ENCODE measurements at regions not wholly inside any gene's neighbourhood (a gene's known extent, or its start where the extent isn't known, plus 50 kb on each side); places are given as distances from the start of the nearest gene placed in this dataset.

- DNase-seq (ENCODE audit: extremely low spot score in 2 of 2): peak; percentile 14 to 22
- Histone ChIP-seq H3K4me1 (no peaks in the 10 kb centered on the region), H3K27ac (no peak overlapping the region), H3K27me3 (no peaks in the 10 kb centered on the region), H3K9me3 (no peaks in the 10 kb centered on the region), H3K4me3 (no peak overlapping the region), H3K36me3 (no peaks in the 10 kb centered on the region)
- no peak for TF ChIP-seq CTCF (IDR thresholded peaks at IDR 0.05)
- intact Hi-C loops (cut with DNase I): no loop called here
Measured at GRCh38 chr19:27674701-27675100, 1538.2 kb downstream of the UQCRFS1 start.

- intact Hi-C loops (cut with DNase I): no loop called here
- no peaks in the 10 kb centered on the region for H3K27me3 ChIP-seq
- peak; percentile 34 to 74 for DNase-seq (ENCODE audit: extremely low spot score in 2 of 2)
- no peaks in the 10 kb centered on the region for H3K36me3 ChIP-seq
- no peak overlapping the region for H3K27ac ChIP-seq
- no peak overlapping the region for H3K4me3 ChIP-seq
- no peaks in the 10 kb centered on the region for H3K9me3 ChIP-seq
- no peaks in the 10 kb centered on the region for H3K4me1 ChIP-seq
- TF ChIP-seq POLR2AphosphoS5 (IDR thresholded peaks at IDR 0.05; ENCODE audit: insufficient read depth in 1 of 2, low read depth in 1 of 2) (no peak), POLR2A (IDR thresholded peaks at IDR 0.05) (no peak)
Measured at GRCh38 chr19:27673986-27674385, 1539.0 kb downstream of the UQCRFS1 start.

GRCh38 chr19:27672309-27673047 is 1540.5 kb downstream of the UQCRFS1 start:
- no peaks in the 10 kb centered on the region for H3K9me3 ChIP-seq
- H3K27me3 ChIP-seq: no peaks in the 10 kb centered on the region
- H3K27ac ChIP-seq: no peak overlapping the region
- no peaks in the 10 kb centered on the region for H3K36me3 ChIP-seq
- TF ChIP-seq POLR2AphosphoS5 (IDR thresholded peaks at IDR 0.05; ENCODE audit: insufficient read depth in 1 of 2, low read depth in 1 of 2) (no peak), CTCF (IDR thresholded peaks at IDR 0.05) (no peak), POLR2A (IDR thresholded peaks at IDR 0.05) (no peak)
- no peak overlapping the region for H3K4me3 ChIP-seq
- DNase-seq (ENCODE audit: extremely low spot score in 2 of 2): peak in 1 of 2 donors; percentile 54
- intact Hi-C loops (cut with DNase I): no loop called here
- no peaks in the 10 kb centered on the region for H3K4me1 ChIP-seq

GRCh38 chr19:27671876-27672275 is 1541.1 kb downstream of the UQCRFS1 start:
- H3K27me3 ChIP-seq: no peaks in the 10 kb centered on the region
- no peaks in the 10 kb centered on the region for H3K36me3 ChIP-seq
- intact Hi-C loops (cut with DNase I): no loop called here
- no peaks in the 10 kb centered on the region for H3K9me3 ChIP-seq
- no peak overlapping the region for H3K27ac ChIP-seq
- no peaks in the 10 kb centered on the region for H3K4me1 ChIP-seq
- TF ChIP-seq POLR2A (IDR thresholded peaks at IDR 0.05) (no peak), CTCF (IDR thresholded peaks at IDR 0.05) (no peak), POLR2AphosphoS5 (IDR thresholded peaks at IDR 0.05; ENCODE audit: insufficient read depth in 1 of 2, low read depth in 1 of 2) (no peak)
- DNase-seq (ENCODE audit: extremely low spot score in 2 of 2): peak; percentile 29 to 37
- H3K4me3 ChIP-seq: no peak overlapping the region

GRCh38 chr19:27660428-27660827 is 1552.5 kb downstream of the UQCRFS1 start:
- no peaks in the 10 kb centered on the region for H3K36me3 ChIP-seq
- H3K4me1 ChIP-seq: no peaks in the 10 kb centered on the region
- H3K4me3 ChIP-seq: no peak overlapping the region
- H3K9me3 ChIP-seq: peaks cover 12% of the 10 kb centered on the region
- intact Hi-C loops (cut with DNase I): no loop called here
- no peak for DNase-seq (ENCODE audit: extremely low spot score in 2 of 2)
- H3K27ac ChIP-seq: no peak overlapping the region
- TF ChIP-seq POLR2A (IDR thresholded peaks at IDR 0.05): no peak
- no peak for TF ChIP-seq POLR2AphosphoS5 (IDR thresholded peaks at IDR 0.05; ENCODE audit: insufficient read depth in 1 of 2, low read depth in 1 of 2)
- TF ChIP-seq CTCF (IDR thresholded peaks at IDR 0.05): no peak
- no peaks in the 10 kb centered on the region for H3K27me3 ChIP-seq

Measured in vagina (tissue), 2 donors.